ENCODE measurements at regions not wholly inside any gene's neighbourhood (a gene's known extent, or its start where the extent isn't known, plus 50 kb on each side); places are given as distances from the start of the nearest gene placed in this dataset.

GRCh38 chr15:70261083-70261482, 163.4 kb upstream of the TLE3 start:
- Histone ChIP-seq H3K4me3 (ENCODE audit: low read length) (no peak overlapping the region), H3K36me3 (ENCODE audit: control insufficient read depth, insufficient read depth, low read length) (no peaks in the 10 kb centered on the region), H3K9me3 (ENCODE audit: control insufficient read depth, insufficient read depth, low read length) (no peaks in the 10 kb centered on the region), H3K27me3 (ENCODE audit: control insufficient read depth, insufficient read depth, low read length) (no peaks in the 10 kb centered on the region), H3K27ac (ENCODE audit: low read length) (no peak overlapping the region), H3K4me1 (ENCODE audit: control insufficient read depth, insufficient read depth, low read length) (peaks cover 68% of the 10 kb centered on the region)
- ATAC-seq: no peak
- peaks cover 52 to 72% of the 10 kb centered on the region in 2 donors for H3K4me1 Mint-ChIP-seq
- intact Hi-C loops (cut with micrococcal nuclease): no loop called here
- H3K27me3 Mint-ChIP-seq (ENCODE audit: low read depth in 2 of 2): peaks cover 19 to 23% of the 10 kb centered on the region in 2 donors
- no peak for TF ChIP-seq CTCF (IDR thresholded peaks at IDR 0.05)
- WGBS (ENCODE audit: insufficient coverage): 89% methylated on average over 3 of the region's 4 CpGs
- H3K36me3 Mint-ChIP-seq: no peaks in the 10 kb centered on the region
- H3K9me3 Mint-ChIP-seq: no peaks in the 10 kb centered on the region
- no peak overlapping the region for H3K4me3 Mint-ChIP-seq
- no peak overlapping the region for H3K27ac Mint-ChIP-seq
- no peak for DNase-seq

- no peaks in the 10 kb centered on the region for H3K36me3 ChIP-seq (ENCODE audit: control insufficient read depth, insufficient read depth, low read length)
- H3K9me3 ChIP-seq (ENCODE audit: control insufficient read depth, insufficient read depth, low read length): no peaks in the 10 kb centered on the region
- intact Hi-C loops (cut with micrococcal nuclease): no loop called here
- Mint-ChIP-seq H3K27ac (no peak overlapping the region), H3K9me3 (no peaks in the 10 kb centered on the region), H3K36me3 (no peaks in the 10 kb centered on the region), H3K27me3 (ENCODE audit: low read depth in 2 of 2) (peaks cover 24 to 28% of the 10 kb centered on the region in 2 donors), H3K4me1 (peaks cover 52 to 72% of the 10 kb centered on the region in 2 donors), H3K4me3 (no peak overlapping the region)
- peaks cover 63% of the 10 kb centered on the region for H3K4me1 ChIP-seq (ENCODE audit: control insufficient read depth, insufficient read depth, low read length)
- no peak for TF ChIP-seq CTCF (IDR thresholded peaks at IDR 0.05)
- 95% methylated on average over 7 of the region's 7 CpGs for WGBS (ENCODE audit: insufficient coverage)
- no peak overlapping the region for H3K27ac ChIP-seq (ENCODE audit: low read length)
- ATAC-seq (no peak), DNase-seq (no peak)
- H3K27me3 ChIP-seq (ENCODE audit: control insufficient read depth, insufficient read depth, low read length): no peaks in the 10 kb centered on the region
- no peak overlapping the region for H3K4me3 ChIP-seq (ENCODE audit: low read length)
Observed at GRCh38 chr15:70260580-70260979, 162.9 kb upstream of the TLE3 start.

GRCh38 chr15:70259640-70260508, 162.2 kb upstream of the TLE3 start:
- intact Hi-C loops (cut with micrococcal nuclease): loop anchor here (5.0 kb wide), 1 partner anchor 227 kb away; no protein-coding TSS in a partner anchor
- WGBS (ENCODE audit: insufficient coverage): 36% methylated on average over 9 of the region's 9 CpGs
- Mint-ChIP-seq H3K27ac (no peak overlapping the region), H3K9me3 (no peaks in the 10 kb centered on the region), H3K4me3 (peak overlapping the region; percentile 82), H3K4me1 (peaks cover 53 to 67% of the 10 kb centered on the region in 2 donors), H3K27me3 (ENCODE audit: low read depth in 2 of 2) (peaks cover 26 to 32% of the 10 kb centered on the region in 2 donors), H3K36me3 (no peaks in the 10 kb centered on the region)
- no peak overlapping the region for H3K4me3 ChIP-seq (ENCODE audit: low read length)
- peaks cover 56% of the 10 kb centered on the region for H3K4me1 ChIP-seq (ENCODE audit: control insufficient read depth, insufficient read depth, low read length)
- no peak for TF ChIP-seq CTCF (IDR thresholded peaks at IDR 0.05)
- DNase-seq (peak in 1 of 2 donors; percentile 39), ATAC-seq (no peak)
- no peaks in the 10 kb centered on the region for H3K27me3 ChIP-seq (ENCODE audit: control insufficient read depth, insufficient read depth, low read length)
- H3K9me3 ChIP-seq (ENCODE audit: control insufficient read depth, insufficient read depth, low read length): no peaks in the 10 kb centered on the region
- no peaks in the 10 kb centered on the region for H3K36me3 ChIP-seq (ENCODE audit: control insufficient read depth, insufficient read depth, low read length)
- H3K27ac ChIP-seq (ENCODE audit: low read length): no peak overlapping the region
